Thyroid gland (tissue), 4 donors: ENCODE measurements at regions not wholly inside any gene's neighbourhood (a gene's known extent, or its start where the extent isn't known, plus 50 kb on each side); places are given as distances from the start of the nearest gene placed in this dataset.

Experiments used
- CTCF ChIP-seq, 6 experiments: fragments of 200-600 bp in 3 of 6; fragments of 450-650 bp in 3 of 6; sonication (generic) in 3 of 6; IDR thresholded peaks; one replicate each; pipeline ENCODE4 v1.5.1; 2016 to 2019; ENCODE audit warnings: antibody characterized with exemption in 6 of 6, mild to moderate bottlenecking in 2 of 6, inconsistent platforms in 1 of 6, moderate library complexity in 1 of 6
- POLR2A ChIP-seq, 2 donors: fragments of 450-650 bp; IDR thresholded peaks; one replicate each; pipeline ENCODE4 v1.6.1; 2017; ENCODE audit warnings: antibody characterized with exemption in 2 of 2, mild to moderate bottlenecking in 2 of 2, moderate library complexity in 1 of 2

- TF ChIP-seq CTCF (IDR thresholded peaks at IDR 0.05) (no peak), POLR2A (IDR thresholded peaks at IDR 0.05) (no peak)
Measured at GRCh38 chr17:71709271-71709890, 411.4 kb upstream of the SOX9 start.
